Thyroid gland (tissue), 4 donors: ENCODE measurements at regions not wholly inside any gene's neighbourhood (a gene's known extent, or its start where the extent isn't known, plus 50 kb on each side); places are given as distances from the start of the nearest gene placed in this dataset.

Experiments
- CTCF ChIP-seq, 6 experiments: fragments of 200-600 bp in 3 of 6; fragments of 450-650 bp in 3 of 6; sonication (generic) in 3 of 6; IDR thresholded peaks; one replicate each; pipeline ENCODE4 v1.5.1; 2016 to 2019; ENCODE audit warnings: antibody characterized with exemption in 6 of 6, mild to moderate bottlenecking in 2 of 6, inconsistent platforms in 1 of 6, moderate library complexity in 1 of 6
- POLR2A ChIP-seq, 2 donors: fragments of 450-650 bp; IDR thresholded peaks; one replicate each; pipeline ENCODE4 v1.6.1; 2017; ENCODE audit warnings: antibody characterized with exemption in 2 of 2, mild to moderate bottlenecking in 2 of 2, moderate library complexity in 1 of 2

- TF ChIP-seq CTCF (IDR thresholded peaks at IDR 0.05): no peak
- TF ChIP-seq POLR2A (IDR thresholded peaks at IDR 0.05): no peak
Measured at GRCh38 chr18:78818961-78819360, 160.7 kb upstream of the SALL3 start.
